IPS-18a (cell line): ENCODE measurements at regions not wholly inside any gene's neighbourhood (a gene's known extent, or its start where the extent isn't known, plus 50 kb on each side); places are given as distances from the start of the nearest gene placed in this dataset.
"Not testable (repeated sequence)": the region's sequence is repeated elsewhere in the genome, so short reads cannot be mapped to it uniquely, and the experiment has no call there.

Experiments
- H3K27ac ChIP-seq: one replicate; pipeline ENCODE4 v1.5.1; 2013; ENCODE audit warnings: low read length
- H3K27me3 ChIP-seq: one replicate; pipeline ENCODE4 v1.6.1; 2013; ENCODE audit warnings: mild to moderate bottlenecking, low read length; ENCODE audit not compliant: control insufficient read depth, insufficient read depth
- H3K36me3 ChIP-seq: one replicate; pipeline ENCODE4 v1.6.1; 2013; ENCODE audit warnings: low read depth, low read length; ENCODE audit not compliant: control insufficient read depth
- H3K4me1 ChIP-seq: one replicate; pipeline ENCODE4 v1.6.1; 2013; ENCODE audit warnings: low read depth, low read length; ENCODE audit not compliant: control insufficient read depth
- H3K4me3 ChIP-seq: one replicate; pipeline ENCODE4 v1.5.1; 2013; ENCODE audit warnings: low read length
- H3K9ac ChIP-seq: one replicate; pipeline ENCODE4 v1.6.1; 2013; ENCODE audit warnings: mild to moderate bottlenecking, low read length, moderate library complexity
- H3K9me3 ChIP-seq: one replicate; pipeline ENCODE4 v1.6.1; 2013; ENCODE audit warnings: low read depth, low read length; ENCODE audit not compliant: control insufficient read depth

DNA sequence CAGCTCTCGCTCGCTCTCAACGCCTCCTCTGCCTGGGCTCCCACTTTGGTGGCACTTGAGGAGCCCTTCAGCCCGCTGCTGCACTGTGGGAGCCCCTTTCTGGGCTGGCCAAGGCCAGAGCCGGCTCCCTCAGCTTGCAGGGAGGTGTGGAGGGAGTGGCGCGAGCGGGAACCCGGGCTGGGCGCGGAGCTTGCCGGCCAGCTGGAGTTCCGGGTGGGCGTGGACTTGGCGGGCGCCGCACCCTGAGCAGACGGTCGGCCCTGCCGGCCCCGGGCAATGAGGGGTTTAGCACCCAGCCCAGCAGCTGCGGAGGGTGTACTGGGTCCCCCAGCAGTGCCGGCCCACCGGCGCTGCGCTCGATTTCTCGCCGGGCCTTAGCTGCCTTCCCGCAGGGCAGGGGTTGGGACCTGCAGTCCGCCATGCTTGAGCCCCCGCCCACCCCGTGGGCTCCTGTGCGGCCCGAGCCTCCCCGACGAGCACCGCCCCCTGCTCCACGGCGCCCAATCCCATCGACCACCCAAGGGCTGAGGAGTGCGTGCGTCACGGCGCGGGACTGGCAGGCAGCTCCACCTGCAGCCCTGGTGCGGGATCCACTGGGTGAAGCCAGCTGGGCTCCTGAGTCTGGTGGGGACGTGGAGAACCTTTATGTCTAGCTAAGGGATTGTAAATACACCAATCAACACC is 1128.9 kb downstream of the GATA3 start:
- not testable (repeated sequence) for H3K4me1 ChIP-seq

DNA sequence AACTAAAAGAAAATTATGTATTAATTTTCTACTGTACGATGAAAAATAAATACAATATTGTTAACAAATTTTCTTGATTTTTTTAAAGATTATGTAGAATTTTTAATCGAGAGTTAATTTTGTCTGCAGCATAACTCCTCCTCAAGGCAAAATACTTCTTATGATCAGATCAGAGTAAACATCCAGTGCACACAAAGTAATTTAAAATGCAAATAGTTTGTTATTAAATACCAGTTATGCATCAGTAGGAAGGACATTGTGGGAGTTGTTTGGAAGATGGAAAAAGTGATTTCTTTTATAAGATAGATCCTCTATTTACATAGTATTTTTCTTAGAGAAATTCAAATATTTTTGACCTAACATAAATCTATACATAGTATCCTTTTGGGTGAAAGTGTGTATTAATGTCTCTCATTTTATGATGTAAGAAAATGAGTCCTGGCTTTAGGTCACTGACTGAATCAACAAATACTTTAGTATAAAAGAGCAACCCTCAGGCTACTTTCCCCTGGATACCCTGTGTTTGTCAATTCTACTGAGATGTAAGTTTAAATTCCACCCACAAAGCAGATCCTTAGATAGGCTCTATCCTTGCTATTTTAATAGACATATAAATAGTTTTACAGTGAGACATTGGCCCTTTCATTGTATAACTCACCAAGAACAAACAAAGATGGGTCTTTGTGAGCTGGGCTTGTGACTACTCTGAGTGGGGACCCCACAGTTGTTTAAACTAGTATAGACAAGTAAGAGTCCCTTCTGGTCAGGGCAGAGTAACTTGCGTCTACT is 1133.7 kb downstream of the GATA3 start:
- Histone ChIP-seq H3K4me3 (no peak overlapping the region), H3K27ac (no peak overlapping the region), H3K9me3 (no peaks in the 10 kb centered on the region), H3K27me3 (no peaks in the 10 kb centered on the region), H3K36me3 (no peaks in the 10 kb centered on the region), H3K9ac (no peak overlapping the region), H3K4me1 (no peaks in the 10 kb centered on the region)

More for the DNA sequence above, 1128.9 kb downstream of the GATA3 start:
- H3K36me3 ChIP-seq, H3K27ac ChIP-seq, H3K9me3 ChIP-seq, H3K9ac ChIP-seq, H3K4me3 ChIP-seq, H3K27me3 ChIP-seq: not testable (repeated sequence)

DNA sequence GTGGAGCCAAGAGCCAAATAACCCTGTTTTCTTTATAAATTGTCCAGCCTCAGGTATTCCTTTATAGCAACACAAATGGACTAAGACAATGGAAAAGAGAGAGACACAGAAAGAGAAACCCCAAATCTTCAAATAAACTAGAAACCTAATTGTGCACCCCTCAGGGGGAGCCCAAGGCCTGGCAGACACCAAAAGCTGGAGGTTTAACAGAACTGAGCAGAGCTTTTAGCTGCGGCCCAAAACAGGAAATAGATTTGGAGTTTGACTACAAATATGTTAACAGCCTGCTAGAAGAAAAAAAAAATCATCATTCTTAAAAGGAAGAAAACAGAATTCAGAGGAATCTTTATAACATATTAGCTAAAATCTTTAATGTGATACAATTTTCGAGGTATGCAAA is 1135.0 kb downstream of the GATA3 start:
- H3K27ac ChIP-seq = no peak overlapping the region
- no peak overlapping the region for H3K9ac ChIP-seq

DNA sequence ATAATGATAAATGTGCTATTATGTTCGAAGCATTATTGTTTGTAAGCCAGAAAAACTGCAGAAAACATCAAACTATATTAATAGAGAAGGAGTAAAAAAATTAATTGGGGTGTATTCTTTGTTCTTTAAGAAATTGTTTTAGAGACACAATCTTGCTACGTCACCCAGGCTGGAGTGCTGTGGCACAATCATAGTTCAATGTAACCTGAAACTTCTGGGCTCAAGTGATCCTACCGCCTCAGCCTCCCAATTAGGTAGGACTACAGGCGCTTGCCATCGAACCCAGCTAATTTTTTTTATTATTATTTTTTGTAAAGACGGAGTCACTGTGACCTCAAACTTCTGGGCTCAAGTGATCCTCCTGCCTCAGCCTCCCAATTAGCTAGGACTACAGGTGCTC is 1138.6 kb downstream of the GATA3 start:
- Histone ChIP-seq H3K27ac (no peak overlapping the region), H3K27me3 (no peaks in the 10 kb centered on the region), H3K9ac (no peak overlapping the region), H3K4me1 (no peaks in the 10 kb centered on the region), H3K9me3 (no peaks in the 10 kb centered on the region), H3K36me3 (no peaks in the 10 kb centered on the region), H3K4me3 (no peak overlapping the region)

More for the DNA sequence above, 1135.0 kb downstream of the GATA3 start:
- Histone ChIP-seq H3K4me1 (no peaks in the 10 kb centered on the region), H3K36me3 (no peaks in the 10 kb centered on the region), H3K4me3 (no peak overlapping the region), H3K9me3 (no peaks in the 10 kb centered on the region), H3K27me3 (no peaks in the 10 kb centered on the region)

DNA sequence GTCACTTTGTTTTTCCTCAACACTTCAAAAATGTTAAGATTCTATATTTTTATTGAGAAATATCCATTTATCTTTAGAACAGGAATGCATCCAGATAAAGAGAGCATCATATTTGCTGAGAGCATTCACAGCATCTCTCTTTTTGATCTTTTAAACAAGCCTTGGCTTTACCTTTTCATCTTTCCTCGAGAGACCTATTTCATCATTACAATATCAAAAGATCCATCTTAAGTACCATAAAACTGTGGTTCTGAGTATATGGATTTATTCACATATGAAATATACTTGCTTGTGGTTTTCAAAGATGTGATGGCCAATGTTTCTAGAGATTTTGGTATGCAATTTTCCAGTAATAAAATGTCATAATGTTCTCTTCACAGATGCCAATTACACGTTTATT is 1140.9 kb downstream of the GATA3 start:
- H3K4me3 ChIP-seq = no peak overlapping the region
- H3K27me3 ChIP-seq = no peaks in the 10 kb centered on the region
- H3K27ac ChIP-seq = no peak overlapping the region
- H3K9me3 ChIP-seq = no peaks in the 10 kb centered on the region
- no peaks in the 10 kb centered on the region for H3K4me1 ChIP-seq
- no peak overlapping the region for H3K9ac ChIP-seq
- no peaks in the 10 kb centered on the region for H3K36me3 ChIP-seq

DNA sequence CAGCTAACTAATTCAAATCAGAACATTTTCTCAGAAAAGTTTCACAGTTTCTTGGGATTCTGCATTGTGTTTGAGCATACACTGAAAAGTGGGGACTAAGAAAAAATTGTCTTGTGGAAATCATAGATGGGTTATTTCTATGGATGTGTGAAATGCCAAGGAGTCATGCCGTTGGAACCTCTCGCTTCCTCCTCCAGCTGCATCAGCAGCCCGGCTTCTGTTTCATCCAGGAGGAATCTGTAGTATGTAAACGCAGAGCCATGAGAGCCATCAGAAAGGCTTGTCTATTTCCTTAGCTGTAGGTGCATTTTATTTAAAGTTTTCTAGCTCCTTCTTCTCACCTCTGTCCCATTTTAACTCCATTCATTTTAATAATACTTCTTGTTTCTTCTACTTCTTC is 1144.1 kb downstream of the GATA3 start:
- no peaks in the 10 kb centered on the region for H3K4me1 ChIP-seq
- no peak overlapping the region for H3K27ac ChIP-seq
- no peaks in the 10 kb centered on the region for H3K9me3 ChIP-seq
- H3K4me3 ChIP-seq = no peak overlapping the region
- no peaks in the 10 kb centered on the region for H3K27me3 ChIP-seq
- H3K36me3 ChIP-seq = no peaks in the 10 kb centered on the region
- no peak overlapping the region for H3K9ac ChIP-seq

DNA sequence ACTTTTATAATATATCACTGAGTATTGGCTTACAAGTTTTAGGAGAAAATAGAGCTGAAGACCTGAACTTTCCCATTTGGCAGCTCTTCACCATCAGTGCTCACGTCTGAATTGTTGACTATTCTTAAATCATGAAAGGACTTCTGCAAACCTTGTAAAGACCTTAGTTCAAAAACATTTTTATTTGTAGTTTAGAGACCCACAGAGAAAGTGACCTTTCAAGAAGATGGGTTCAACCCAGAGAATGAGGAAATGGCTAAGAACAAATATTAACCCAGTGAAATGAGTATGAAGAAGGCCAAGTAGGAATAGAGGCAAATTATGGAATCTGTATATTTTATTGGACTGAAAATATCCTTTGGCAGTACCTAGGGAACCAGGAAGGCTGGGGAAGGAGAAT is 1151.1 kb downstream of the GATA3 start:
- Histone ChIP-seq H3K36me3 (no peaks in the 10 kb centered on the region), H3K9me3 (no peaks in the 10 kb centered on the region), H3K4me3 (no peak overlapping the region)

DNA sequence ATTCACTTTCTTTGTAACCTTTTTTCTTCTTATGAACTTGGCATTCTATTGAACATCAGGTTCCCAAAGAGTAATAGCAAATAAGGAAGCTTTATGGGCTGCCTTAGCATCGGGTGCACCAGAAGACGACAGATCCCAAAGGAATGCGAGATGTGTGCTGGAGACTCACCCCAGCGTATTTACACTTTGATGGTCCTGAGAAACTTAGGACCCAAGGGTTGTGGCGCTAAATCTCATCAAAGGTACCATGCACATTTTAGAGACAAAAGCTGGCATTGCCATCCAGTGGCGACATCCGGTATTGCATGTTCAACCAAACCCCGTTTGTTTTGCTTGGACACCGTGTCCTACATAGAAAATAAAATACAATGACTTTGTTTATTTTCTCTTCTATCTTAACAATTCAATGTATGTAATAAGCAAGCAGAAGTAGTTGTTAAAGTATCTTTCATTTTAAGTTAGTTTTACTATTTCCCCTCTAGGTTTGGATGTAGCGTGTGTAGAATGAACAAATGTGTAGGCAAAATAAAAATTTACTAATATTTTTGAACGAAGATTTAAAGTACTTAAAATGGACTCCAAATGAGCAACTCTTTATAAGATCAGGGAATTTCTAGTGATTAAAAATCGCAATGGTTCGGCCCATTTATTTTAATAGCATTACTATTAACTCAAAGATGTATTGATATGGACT is 1154.8 kb downstream of the GATA3 start:
- Histone ChIP-seq H3K27me3 (no peaks in the 10 kb centered on the region), H3K9ac (no peak overlapping the region), H3K27ac (no peak overlapping the region), H3K4me3 (no peak overlapping the region), H3K9me3 (no peaks in the 10 kb centered on the region), H3K4me1 (no peaks in the 10 kb centered on the region), H3K36me3 (no peaks in the 10 kb centered on the region)

More for the DNA sequence above, 1151.1 kb downstream of the GATA3 start:
- Histone ChIP-seq H3K27me3 (no peaks in the 10 kb centered on the region), H3K4me1 (no peaks in the 10 kb centered on the region), H3K27ac (no peak overlapping the region), H3K9ac (no peak overlapping the region)

DNA sequence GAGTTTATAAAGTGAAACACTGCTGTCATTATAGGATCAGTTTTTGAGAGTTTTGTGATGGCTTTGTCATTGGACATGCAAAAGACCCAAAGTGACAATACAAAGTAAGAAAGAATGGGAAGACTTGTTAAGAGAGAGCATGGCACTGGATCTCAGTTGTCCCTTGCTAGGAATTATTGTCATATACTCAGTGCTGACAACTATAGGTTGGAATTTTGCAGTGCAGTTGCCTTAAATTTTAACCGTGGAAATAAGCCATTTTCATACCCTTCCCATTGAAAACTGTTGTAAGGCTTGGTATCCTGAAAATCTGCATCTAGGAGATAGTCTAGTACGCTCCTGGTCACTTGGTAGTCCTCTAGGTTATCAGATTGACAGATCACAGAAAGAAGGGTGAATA is 1156.7 kb downstream of the GATA3 start:
- no peaks in the 10 kb centered on the region for H3K9me3 ChIP-seq
- no peak overlapping the region for H3K27ac ChIP-seq
- no peaks in the 10 kb centered on the region for H3K27me3 ChIP-seq
- no peaks in the 10 kb centered on the region for H3K36me3 ChIP-seq
- no peaks in the 10 kb centered on the region for H3K4me1 ChIP-seq
- no peak overlapping the region for H3K4me3 ChIP-seq
- H3K9ac ChIP-seq = no peak overlapping the region

DNA sequence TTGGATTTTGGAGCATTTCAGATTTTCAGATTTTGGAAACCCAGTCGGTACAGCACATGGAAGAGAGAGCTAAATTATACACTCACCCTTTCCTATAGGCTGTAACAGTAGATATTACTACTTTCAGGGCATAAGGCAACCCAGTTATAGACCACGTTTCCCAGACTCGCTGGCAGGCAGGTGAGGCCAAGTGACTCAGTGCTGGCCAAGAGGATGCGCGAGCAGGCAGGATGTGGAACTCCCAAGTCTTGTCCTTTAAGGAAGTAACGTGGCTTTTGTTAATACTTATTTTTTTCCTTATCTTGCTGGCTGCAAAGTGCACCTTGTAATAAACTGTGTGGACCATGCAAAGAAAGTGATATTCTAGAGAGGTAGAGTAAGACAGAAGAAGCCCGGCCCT is 1160.1 kb downstream of the GATA3 start:
- no peaks in the 10 kb centered on the region for H3K9me3 ChIP-seq
- no peak overlapping the region for H3K27ac ChIP-seq
- H3K4me3 ChIP-seq = no peak overlapping the region
- no peaks in the 10 kb centered on the region for H3K4me1 ChIP-seq
- H3K36me3 ChIP-seq = no peaks in the 10 kb centered on the region
- H3K9ac ChIP-seq = no peak overlapping the region
- H3K27me3 ChIP-seq = no peaks in the 10 kb centered on the region

DNA sequence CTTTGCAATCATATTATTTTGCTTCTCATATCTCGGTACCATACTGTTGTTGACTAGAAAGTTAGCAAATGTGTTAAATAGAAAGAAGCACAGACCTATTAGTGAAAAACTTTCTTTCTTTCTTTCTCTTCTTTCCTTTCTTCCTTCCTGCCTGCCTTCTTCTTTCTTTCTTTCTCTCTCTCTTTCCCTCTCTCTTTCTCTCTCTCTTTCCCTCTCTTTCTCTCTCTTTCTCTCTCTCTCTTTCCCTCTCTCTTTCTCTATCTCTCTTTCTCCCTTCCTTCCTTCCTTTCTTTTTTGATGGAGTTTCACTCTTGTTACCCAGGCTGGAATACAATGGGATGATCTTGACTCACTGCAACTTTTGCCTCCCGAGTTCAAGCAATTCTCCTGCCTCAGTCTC is 1160.6 kb downstream of the GATA3 start:
- Histone ChIP-seq H3K27ac (no peak overlapping the region), H3K36me3 (no peaks in the 10 kb centered on the region), H3K9me3 (no peaks in the 10 kb centered on the region), H3K9ac (no peak overlapping the region), H3K4me1 (no peaks in the 10 kb centered on the region), H3K27me3 (no peaks in the 10 kb centered on the region), H3K4me3 (no peak overlapping the region)
